Neural progenitor cell (in vitro differentiated cells): ENCODE measurements at regions not wholly inside any gene's neighbourhood (a gene's known extent, or its start where the extent isn't known, plus 50 kb on each side); places are given as distances from the start of the nearest gene placed in this dataset.

Experiments used
- DNase-seq: peaks from one replicate; pipeline ENCODE4 v3.0.0-alpha.2; 2016; ENCODE audit warnings: low spot score
- H2AFZ ChIP-seq: fragments of 200-600 bp; sonication (generic); replicated peaks from 2 replicates; pipeline ENCODE4 v1.6.1; 2016; ENCODE audit warnings: antibody characterized with exemption
- H3F3A ChIP-seq: fragments of 200-600 bp; sonication (generic); 2 replicates; pipeline ENCODE4 v1.6.1; 2016; ENCODE audit warnings: antibody characterized with exemption, low read depth
- H3K27ac ChIP-seq: fragments of 200-600 bp; sonication (generic); 2 replicates; pipeline ENCODE4 v1.5.1; 2016; ENCODE audit warnings: mild to moderate bottlenecking
- H3K27me3 ChIP-seq: fragments of 200-600 bp; sonication (generic); 2 replicates; pipeline ENCODE4 v1.6.1; 2016; ENCODE audit warnings: mild to moderate bottlenecking, moderate library complexity
- H3K36me3 ChIP-seq: fragments of 200-600 bp; sonication (generic); 2 replicates; pipeline ENCODE4 v1.5.1; 2016
- H3K4me1 ChIP-seq: fragments of 200-600 bp; sonication (generic); 2 replicates; pipeline ENCODE4 v1.6.1; 2016; ENCODE audit warnings: mixed run types
- H3K4me2 ChIP-seq: fragments of 200-600 bp; sonication (generic); 2 replicates; pipeline ENCODE4 v1.6.1; 2016
- H3K4me3 ChIP-seq: fragments of 200-600 bp; sonication (generic); 2 replicates; pipeline ENCODE4 v1.5.1; 2016
- H3K79me2 ChIP-seq: fragments of 200-600 bp; sonication (generic); 2 replicates; pipeline ENCODE4 v1.6.1; 2016; ENCODE audit warnings: low read depth
- H3K9ac ChIP-seq: fragments of 200-600 bp; sonication (generic); 2 replicates; pipeline ENCODE4 v1.6.1; 2016
- H3K9me3 ChIP-seq: fragments of 200-600 bp; sonication (generic); 2 replicates; pipeline ENCODE4 v1.5.1; 2016; ENCODE audit warnings: low read depth
- H4K20me1 ChIP-seq: fragments of 200-600 bp; sonication (generic); 2 replicates; pipeline ENCODE4 v1.6.1; 2016; ENCODE audit warnings: low read depth
- H3K27ac Mint-ChIP-seq: 3 replicates; pipeline ENCODE4 v1.8.0; 2021; ENCODE audit warnings: mixed read lengths
- H3K27me3 Mint-ChIP-seq: 2 replicates; pipeline ENCODE4 v1.8.0; 2022; ENCODE audit warnings: low read depth, mild to moderate bottlenecking, inconsistent platforms, moderate library complexity, mixed read lengths; ENCODE audit not compliant: insufficient read depth
- H3K36me3 Mint-ChIP-seq: 3 replicates; pipeline ENCODE4 v1.8.0; 2021; ENCODE audit warnings: mixed read lengths
- H3K4me1 Mint-ChIP-seq: 3 replicates; pipeline ENCODE4 v1.8.0; 2021; ENCODE audit warnings: mixed read lengths
- H3K4me3 Mint-ChIP-seq: 3 replicates; pipeline ENCODE4 v1.8.0; 2021; ENCODE audit warnings: mild to moderate bottlenecking, moderate library complexity, mixed read lengths
- H3K9me3 Mint-ChIP-seq: 3 replicates; pipeline ENCODE4 v1.8.0; 2020; ENCODE audit warnings: mixed read lengths
- EZH2 ChIP-seq: fragments of 200-600 bp; sonication (generic); IDR thresholded peaks from 2 replicates; pipeline ENCODE4 v1.6.1; 2017; ENCODE audit warnings: antibody characterized with exemption, mild to moderate bottlenecking, moderate library complexity
- EZH2phosphoT487 ChIP-seq: fragments of 200-600 bp; sonication (generic); IDR thresholded peaks from 2 replicates; pipeline ENCODE4 v1.6.1; 2017; ENCODE audit warnings: antibody characterized with exemption
- TF ChIP-seq, protein P1 (sequence below): fragments of 200-600 bp; sonication (generic); IDR thresholded peaks from 2 replicates; pipeline ENCODE4 v1.5.1; 2017; ENCODE audit warnings: antibody characterized with exemption, mild to moderate bottlenecking

DNA sequence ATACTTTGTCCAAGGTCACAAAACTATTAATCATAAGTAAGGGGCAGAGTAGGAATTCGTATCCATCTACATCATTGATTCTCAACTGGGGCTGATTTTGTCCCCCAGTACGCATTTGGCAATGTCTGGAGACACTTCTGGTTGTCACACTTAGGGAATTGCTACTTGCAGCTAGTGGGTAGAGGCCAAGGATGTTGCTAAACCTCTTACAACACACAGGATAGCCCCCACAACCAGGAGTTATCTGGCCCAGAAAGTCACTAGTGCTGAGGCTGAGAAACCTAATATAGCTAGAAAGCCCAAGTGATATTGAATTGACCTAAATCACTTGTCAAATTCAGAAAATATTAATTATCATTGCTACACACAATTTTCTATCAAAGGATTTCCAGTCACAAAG, 120.4 kb upstream of the ABCA1 start:
- Histone ChIP-seq H3K4me3 (no peak overlapping the region), H4K20me1 (peaks cover 11% of the 10 kb centered on the region), H3F3A (peaks cover 25% of the 10 kb centered on the region), H3K79me2 (no peaks in the 10 kb centered on the region), H3K4me2 (no peak overlapping the region), H3K36me3 (no peaks in the 10 kb centered on the region), H3K4me1 (peaks cover 13% of the 10 kb centered on the region), H3K9me3 (no peaks in the 10 kb centered on the region), H3K9ac (no peak overlapping the region), H3K27me3 (no peaks in the 10 kb centered on the region), H3K27ac (no peak overlapping the region), H2AFZ (no peak overlapping the region)
- TF ChIP-seq EZH2 (no peak), EZH2phosphoT487 (no peak)
- TF ChIP-seq, protein P1, sequence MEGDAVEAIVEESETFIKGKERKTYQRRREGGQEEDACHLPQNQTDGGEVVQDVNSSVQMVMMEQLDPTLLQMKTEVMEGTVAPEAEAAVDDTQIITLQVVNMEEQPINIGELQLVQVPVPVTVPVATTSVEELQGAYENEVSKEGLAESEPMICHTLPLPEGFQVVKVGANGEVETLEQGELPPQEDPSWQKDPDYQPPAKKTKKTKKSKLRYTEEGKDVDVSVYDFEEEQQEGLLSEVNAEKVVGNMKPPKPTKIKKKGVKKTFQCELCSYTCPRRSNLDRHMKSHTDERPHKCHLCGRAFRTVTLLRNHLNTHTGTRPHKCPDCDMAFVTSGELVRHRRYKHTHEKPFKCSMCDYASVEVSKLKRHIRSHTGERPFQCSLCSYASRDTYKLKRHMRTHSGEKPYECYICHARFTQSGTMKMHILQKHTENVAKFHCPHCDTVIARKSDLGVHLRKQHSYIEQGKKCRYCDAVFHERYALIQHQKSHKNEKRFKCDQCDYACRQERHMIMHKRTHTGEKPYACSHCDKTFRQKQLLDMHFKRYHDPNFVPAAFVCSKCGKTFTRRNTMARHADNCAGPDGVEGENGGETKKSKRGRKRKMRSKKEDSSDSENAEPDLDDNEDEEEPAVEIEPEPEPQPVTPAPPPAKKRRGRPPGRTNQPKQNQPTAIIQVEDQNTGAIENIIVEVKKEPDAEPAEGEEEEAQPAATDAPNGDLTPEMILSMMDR: no peak
- H3K27ac Mint-ChIP-seq: no peak overlapping the region
- no peak for DNase-seq
- peaks cover 23% of the 10 kb centered on the region for H3K4me1 Mint-ChIP-seq
- H3K9me3 Mint-ChIP-seq: peaks cover 13% of the 10 kb centered on the region
- no peak overlapping the region for H3K4me3 Mint-ChIP-seq
- peaks cover 4% of the 10 kb centered on the region for H3K27me3 Mint-ChIP-seq
- H3K36me3 Mint-ChIP-seq: no peaks in the 10 kb centered on the region

DNA sequence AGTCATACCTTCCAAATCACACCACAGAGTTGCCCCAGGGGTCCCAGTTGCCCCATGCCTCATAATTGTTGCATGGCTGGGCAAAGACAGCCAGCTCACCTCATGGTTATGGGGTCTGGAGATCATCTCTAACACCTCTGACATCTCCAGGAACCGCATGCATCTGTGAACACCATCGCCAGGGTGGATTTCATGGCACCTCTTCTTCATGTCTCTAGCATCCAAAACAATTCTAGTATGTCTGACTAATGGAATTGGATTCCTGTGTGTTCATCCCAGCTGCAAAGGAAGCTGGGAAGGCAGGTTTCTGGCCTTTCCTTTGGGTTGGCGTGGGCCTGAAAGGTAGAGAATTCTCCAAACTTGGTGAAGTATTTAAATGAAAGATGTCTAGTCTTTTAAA, 122.3 kb upstream of the ABCA1 start:
- Mint-ChIP-seq H3K27me3 (peaks cover 4% of the 10 kb centered on the region), H3K9me3 (peaks cover 17% of the 10 kb centered on the region), H3K36me3 (no peaks in the 10 kb centered on the region), H3K4me1 (peaks cover 23% of the 10 kb centered on the region), H3K4me3 (no peak overlapping the region), H3K27ac (no peak overlapping the region)
- no peak overlapping the region for H2AFZ ChIP-seq
- H3K4me2 ChIP-seq: no peak overlapping the region
- no peak for DNase-seq
- H3K27me3 ChIP-seq: no peaks in the 10 kb centered on the region
- no peaks in the 10 kb centered on the region for H3K36me3 ChIP-seq
- TF ChIP-seq EZH2 (no peak), EZH2phosphoT487 (no peak)
- TF ChIP-seq, protein P1: no peak
- H3F3A ChIP-seq: peaks cover 5% of the 10 kb centered on the region
- H4K20me1 ChIP-seq: peaks cover 1% of the 10 kb centered on the region
- H3K4me3 ChIP-seq: no peak overlapping the region
- H3K27ac ChIP-seq: no peak overlapping the region
- H3K4me1 ChIP-seq: peaks cover 9% of the 10 kb centered on the region
- H3K79me2 ChIP-seq: no peaks in the 10 kb centered on the region
- H3K9me3 ChIP-seq: no peaks in the 10 kb centered on the region
- H3K9ac ChIP-seq: no peak overlapping the region

DNA sequence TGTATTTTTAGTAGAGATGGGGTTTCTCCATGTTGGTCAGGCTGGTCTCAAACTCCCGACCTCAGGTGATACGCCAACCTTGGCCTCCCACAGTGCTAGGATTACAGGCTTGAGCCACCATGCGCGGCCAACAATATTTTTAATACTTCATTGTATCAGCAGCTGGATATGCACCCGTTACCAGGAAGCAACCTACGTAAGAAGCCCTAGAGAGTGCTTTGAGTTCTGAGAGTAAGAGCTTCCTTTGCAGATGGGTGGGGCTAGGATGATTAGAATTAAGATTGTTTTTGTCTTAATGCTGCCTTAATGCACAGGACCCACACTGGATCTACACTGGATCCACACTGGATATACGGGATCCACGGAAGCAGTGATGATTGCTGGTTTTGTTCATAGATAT, 123.9 kb upstream of the ABCA1 start:
- no peaks in the 10 kb centered on the region for H3K79me2 ChIP-seq
- DNase-seq: no peak
- H3K27ac Mint-ChIP-seq: no peak overlapping the region
- H3K4me3 Mint-ChIP-seq: no peak overlapping the region
- TF ChIP-seq EZH2phosphoT487: no peak
- TF ChIP-seq EZH2: no peak
- TF ChIP-seq, protein P1: no peak
- H3K27ac ChIP-seq: no peak overlapping the region
- H3K4me1 Mint-ChIP-seq: peaks cover 11% of the 10 kb centered on the region
- no peak overlapping the region for H3K4me2 ChIP-seq
- H3K4me3 ChIP-seq: no peak overlapping the region
- H3K27me3 Mint-ChIP-seq: no peaks in the 10 kb centered on the region
- H3K9me3 ChIP-seq: no peaks in the 10 kb centered on the region
- H2AFZ ChIP-seq: no peak overlapping the region
- no peaks in the 10 kb centered on the region for H4K20me1 ChIP-seq
- no peaks in the 10 kb centered on the region for H3K4me1 ChIP-seq
- no peaks in the 10 kb centered on the region for H3K36me3 Mint-ChIP-seq
- no peaks in the 10 kb centered on the region for H3K27me3 ChIP-seq
- no peaks in the 10 kb centered on the region for H3F3A ChIP-seq
- no peaks in the 10 kb centered on the region for H3K36me3 ChIP-seq
- H3K9ac ChIP-seq: no peak overlapping the region
- peaks cover 15% of the 10 kb centered on the region for H3K9me3 Mint-ChIP-seq

DNA sequence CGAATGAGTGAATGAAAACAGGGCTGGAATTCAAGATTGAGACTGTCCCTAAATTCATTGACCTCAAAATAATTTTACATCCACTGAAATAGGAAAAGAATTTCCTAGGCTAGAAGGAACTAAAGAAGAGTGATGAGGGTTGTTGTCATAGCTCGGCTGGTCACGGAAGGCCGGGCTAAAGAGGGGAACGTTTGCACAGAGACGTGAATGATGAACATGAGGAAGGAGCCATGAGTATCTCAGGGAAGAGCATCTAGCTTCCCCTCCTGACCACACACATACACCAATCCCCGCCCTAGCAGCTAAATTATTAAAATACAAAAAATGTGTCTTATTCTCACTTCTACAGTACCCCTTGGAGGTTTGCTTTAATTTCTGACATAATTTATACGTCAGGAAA, 124.4 kb upstream of the ABCA1 start:
- H2AFZ ChIP-seq: no peak overlapping the region
- no peak overlapping the region for H3K9ac ChIP-seq
- H3K4me3 Mint-ChIP-seq: no peak overlapping the region
- no peaks in the 10 kb centered on the region for H3K9me3 ChIP-seq
- no peaks in the 10 kb centered on the region for H3K27me3 ChIP-seq
- no peaks in the 10 kb centered on the region for H3K36me3 Mint-ChIP-seq
- H3K4me2 ChIP-seq: no peak overlapping the region
- no peaks in the 10 kb centered on the region for H4K20me1 ChIP-seq
- TF ChIP-seq EZH2phosphoT487 (no peak), EZH2 (no peak)
- TF ChIP-seq, protein P1: no peak
- peaks cover 10% of the 10 kb centered on the region for H3K4me1 Mint-ChIP-seq
- no peaks in the 10 kb centered on the region for H3K79me2 ChIP-seq
- no peak overlapping the region for H3K27ac ChIP-seq
- H3K9me3 Mint-ChIP-seq: peaks cover 15% of the 10 kb centered on the region
- H3F3A ChIP-seq: no peaks in the 10 kb centered on the region
- H3K27me3 Mint-ChIP-seq: no peaks in the 10 kb centered on the region
- no peak overlapping the region for H3K4me3 ChIP-seq
- H3K36me3 ChIP-seq: no peaks in the 10 kb centered on the region
- H3K27ac Mint-ChIP-seq: no peak overlapping the region
- no peaks in the 10 kb centered on the region for H3K4me1 ChIP-seq
- no peak for DNase-seq
